Psoas muscle (tissue), 7 donors: ENCODE measurements at regions not wholly inside any gene's neighbourhood (a gene's known extent, or its start where the extent isn't known, plus 50 kb on each side); places are given as distances from the start of the nearest gene placed in this dataset.

ENCODE experiments used
- ATAC-seq, 4 donors: fragments of 200-7000 bp; cut with Tn5 transposase; one replicate each; pipeline ENCODE4 v1.9.1; 2020; ENCODE audit warnings: moderate library complexity in 3 of 4, mild to moderate bottlenecking in 2 of 4
- DNase-seq, 2 donors: peaks; one replicate each; pipeline ENCODE4 v3.0.0-alpha.2; 2020
- H3K27ac ChIP-seq: fragments of 200-600 bp; one replicate; pipeline ENCODE4 v1.8.0; 2022
- H3K27me3 ChIP-seq, 3 donors: fragments of 200-600 bp in 1 of 3; one replicate each; pipeline versions ENCODE4 v1.6.1 to v1.8.0; 2013 to 2022; ENCODE audit warnings: low read length in 2 of 3, mild to moderate bottlenecking in 2 of 3, moderate library complexity in 1 of 3; ENCODE audit not compliant: insufficient read depth in 3 of 3
- H3K36me3 ChIP-seq, 2 donors: fragments of 200-600 bp in 1 of 2; one replicate each; pipeline versions ENCODE4 v1.6.1 to v1.8.0; 2013 to 2022; ENCODE audit warnings: low read depth in 1 of 2, mild to moderate bottlenecking in 1 of 2, moderate library complexity in 1 of 2; ENCODE audit not compliant: insufficient read depth in 1 of 2
- H3K4me1 ChIP-seq: fragments of 200-600 bp; one replicate; pipeline ENCODE4 v1.8.0; 2022
- H3K4me3 ChIP-seq: fragments of 200-600 bp; one replicate; pipeline ENCODE4 v1.8.0; 2022; ENCODE audit warnings: mild to moderate bottlenecking
- H3K9me3 ChIP-seq: fragments of 200-600 bp; one replicate; pipeline ENCODE4 v1.8.0; 2022
- WGBS, 3 donors: extraction: QIAGEN DNeasy Blood & Tissue Kit; methylation state at CpG; one replicate each; pipeline versions ENCODE4 v1.1.6 to v1.1.7; 2013; 5-methylcytosine and 5-hydroxymethylcytosine counted together
- intact Hi-C, 2 donors: fragments of 100-400 bp; cut with DNase I; formaldehyde crosslinking; loops; one replicate each; pipeline versions ENCODE4 v1.11.0 to v1.14.2; 2022
- TF ChIP-seq, protein P1 (sequence below): fragments of 200-600 bp; IDR thresholded peaks from one replicate; pipeline ENCODE4 v1.8.0; 2022; ENCODE audit warnings: antibody characterized with exemption
- donor health status: healthy with polysubstance abuse.
- donor health status: DM: no; HTN: no; CAD: no; lungs with moderate emphysema.
- donor health status: Bipolar disorder and iron deficiency.
- donor health status: healthy.
- donor health status: DM: yes; HTN: yes; CAD: no.
- donor health status: DM: no; HTN: no; CAD: no.
- donor health status: DM: yes; HTN: yes; CAD: no.

DNA sequence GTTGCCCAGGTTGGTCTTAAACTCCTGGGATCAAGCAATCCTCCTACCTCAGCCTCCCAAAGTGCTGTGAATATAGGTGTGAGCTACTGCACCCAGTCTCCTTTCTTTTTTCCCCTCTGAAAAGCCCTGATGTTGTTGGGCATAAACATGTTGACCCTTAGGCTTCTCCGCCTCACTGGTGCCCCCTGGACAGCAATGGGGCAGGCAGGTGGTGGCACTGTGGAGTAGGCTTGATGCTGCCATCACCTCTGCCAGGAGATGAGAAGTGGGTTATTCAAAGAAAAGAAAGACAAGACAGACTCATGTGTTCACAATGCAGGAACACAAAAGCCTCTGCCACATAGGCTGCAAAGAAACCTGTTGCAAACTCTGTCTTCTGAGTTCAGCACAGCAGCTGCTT is 169.9 kb downstream of the EN1 start:
- DNase-seq: no peak
- no peak overlapping the region for H3K27ac ChIP-seq
- H3K4me3 ChIP-seq: no peak overlapping the region
- 78 to 95% (median 87%) methylated on average over 1 of the region's 1 CpG for WGBS, 3 donors
- H3K36me3 ChIP-seq: no peaks in the 10 kb centered on the region
- H3K27me3 ChIP-seq: no peaks in the 10 kb centered on the region
- no peak for ATAC-seq
- no peaks in the 10 kb centered on the region for H3K9me3 ChIP-seq
- TF ChIP-seq, protein P1, sequence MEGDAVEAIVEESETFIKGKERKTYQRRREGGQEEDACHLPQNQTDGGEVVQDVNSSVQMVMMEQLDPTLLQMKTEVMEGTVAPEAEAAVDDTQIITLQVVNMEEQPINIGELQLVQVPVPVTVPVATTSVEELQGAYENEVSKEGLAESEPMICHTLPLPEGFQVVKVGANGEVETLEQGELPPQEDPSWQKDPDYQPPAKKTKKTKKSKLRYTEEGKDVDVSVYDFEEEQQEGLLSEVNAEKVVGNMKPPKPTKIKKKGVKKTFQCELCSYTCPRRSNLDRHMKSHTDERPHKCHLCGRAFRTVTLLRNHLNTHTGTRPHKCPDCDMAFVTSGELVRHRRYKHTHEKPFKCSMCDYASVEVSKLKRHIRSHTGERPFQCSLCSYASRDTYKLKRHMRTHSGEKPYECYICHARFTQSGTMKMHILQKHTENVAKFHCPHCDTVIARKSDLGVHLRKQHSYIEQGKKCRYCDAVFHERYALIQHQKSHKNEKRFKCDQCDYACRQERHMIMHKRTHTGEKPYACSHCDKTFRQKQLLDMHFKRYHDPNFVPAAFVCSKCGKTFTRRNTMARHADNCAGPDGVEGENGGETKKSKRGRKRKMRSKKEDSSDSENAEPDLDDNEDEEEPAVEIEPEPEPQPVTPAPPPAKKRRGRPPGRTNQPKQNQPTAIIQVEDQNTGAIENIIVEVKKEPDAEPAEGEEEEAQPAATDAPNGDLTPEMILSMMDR: no peak
- intact Hi-C loops: no loop called here
- H3K4me1 ChIP-seq: no peaks in the 10 kb centered on the region

DNA sequence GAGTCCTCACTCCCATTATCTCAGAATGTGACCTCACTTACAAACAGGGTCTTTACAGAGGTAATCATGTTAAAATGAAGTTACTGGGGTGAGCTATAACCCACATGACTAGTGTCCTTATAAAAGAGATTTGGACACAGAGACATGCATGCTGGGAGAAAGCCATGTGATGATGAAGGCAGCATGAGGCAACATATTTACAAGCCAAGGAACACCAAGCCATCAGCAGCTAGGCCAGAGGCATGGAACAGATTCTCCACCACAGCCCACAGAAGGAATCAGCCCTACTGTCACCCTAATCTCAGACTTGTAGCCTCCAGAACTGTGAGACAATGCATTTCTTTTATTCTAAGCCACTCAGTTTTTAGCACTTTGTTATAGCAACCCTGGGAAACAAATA is 171.9 kb downstream of the EN1 start:
- Histone ChIP-seq H3K27me3 (peaks cover 0 to 4% (median 0%) of the 10 kb centered on the region in 3 donors), H3K4me1 (no peaks in the 10 kb centered on the region), H3K4me3 (no peak overlapping the region), H3K9me3 (no peaks in the 10 kb centered on the region), H3K36me3 (no peaks in the 10 kb centered on the region), H3K27ac (no peak overlapping the region)
- intact Hi-C loops: no loop called here
- DNase-seq (no peak), ATAC-seq (no peak)
- TF ChIP-seq, protein P1: no peak

DNA sequence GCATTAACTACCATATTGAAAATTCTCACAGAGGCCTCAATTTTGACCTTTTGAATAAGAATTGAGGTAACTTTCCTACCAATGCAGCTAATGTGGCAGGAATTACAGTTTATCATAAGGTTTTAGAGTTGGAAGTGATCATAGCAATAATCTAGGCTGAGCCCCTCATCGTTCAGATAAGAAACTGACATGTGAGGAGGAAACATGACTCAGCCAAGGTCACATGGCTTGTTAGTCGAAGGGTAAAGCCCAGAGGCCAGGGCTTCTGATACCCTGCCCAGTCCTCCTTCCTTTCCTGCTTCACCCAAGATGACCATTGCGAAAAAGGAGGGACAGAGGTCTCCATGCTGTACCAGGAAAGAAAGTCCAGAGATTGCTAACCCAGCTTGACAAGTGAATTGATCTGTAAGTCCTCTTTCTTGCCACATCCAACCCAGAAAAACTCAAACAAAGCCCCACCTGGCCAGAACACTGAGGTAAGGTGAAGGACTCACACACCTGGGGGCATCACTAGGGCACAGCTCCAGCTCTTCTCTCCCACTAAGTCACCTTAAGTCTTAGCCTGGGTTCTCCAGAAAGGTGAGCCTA is 174.8 kb downstream of the EN1 start:
- ATAC-seq (no peak), DNase-seq (no peak)
- TF ChIP-seq, protein P1: no peak
- no peaks in the 10 kb centered on the region for H3K36me3 ChIP-seq
- no peak overlapping the region for H3K4me3 ChIP-seq
- H3K27me3 ChIP-seq: peaks cover 0 to 4% (median 0%) of the 10 kb centered on the region in 3 donors
- no peak overlapping the region for H3K27ac ChIP-seq
- no peaks in the 10 kb centered on the region for H3K9me3 ChIP-seq
- intact Hi-C loops: no loop called here
- 72 to 75% (median 74%) methylated on average over 3 of the region's 3 CpGs for WGBS, 3 donors
- no peaks in the 10 kb centered on the region for H3K4me1 ChIP-seq

DNA sequence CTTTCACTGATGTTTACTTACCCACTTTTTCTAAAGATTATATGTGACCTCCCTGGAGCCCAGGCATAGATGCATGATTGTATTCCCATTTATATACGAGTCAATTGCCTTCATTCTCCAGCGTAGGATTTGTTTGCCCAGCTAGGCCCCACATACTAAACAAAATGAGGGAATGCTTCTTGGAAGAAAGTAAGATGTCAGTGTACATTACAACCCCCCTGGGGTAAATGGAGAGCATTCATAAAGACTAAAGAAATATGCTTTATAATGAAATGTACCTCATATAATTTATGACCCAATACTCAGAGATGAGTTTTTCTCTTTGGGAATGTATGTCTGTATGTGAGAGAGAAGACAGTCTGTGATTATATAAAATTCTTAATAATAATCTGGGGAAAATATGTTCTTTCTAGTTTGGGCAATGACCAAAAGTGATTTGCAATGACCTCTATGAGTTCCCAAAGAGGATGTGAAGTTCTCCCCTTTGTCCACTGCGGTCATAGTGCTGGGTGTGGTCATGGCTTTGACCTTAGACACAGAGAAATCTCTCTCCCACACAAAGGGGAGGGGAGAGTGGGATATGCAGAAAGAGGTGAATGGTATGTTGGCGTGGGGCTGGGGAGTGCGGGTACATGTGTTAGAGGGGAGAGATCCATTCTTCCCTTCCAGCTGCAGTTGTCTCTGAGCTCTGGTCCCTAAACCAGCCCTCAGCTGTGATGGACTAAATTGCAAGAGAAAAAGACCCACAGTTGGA is 175.6 kb downstream of the EN1 start:
- DNase-seq (no peak), ATAC-seq (no peak)
- Histone ChIP-seq H3K9me3 (no peaks in the 10 kb centered on the region), H3K36me3 (no peaks in the 10 kb centered on the region), H3K27me3 (peaks cover 0 to 4% (median 0%) of the 10 kb centered on the region in 3 donors), H3K4me3 (no peak overlapping the region), H3K27ac (no peak overlapping the region), H3K4me1 (no peaks in the 10 kb centered on the region)
- intact Hi-C loops: no loop called here
- TF ChIP-seq, protein P1: no peak
- WGBS, 3 donors: 90 to 92% (median 91%) methylated on average over 5 of the region's 5 CpGs

DNA sequence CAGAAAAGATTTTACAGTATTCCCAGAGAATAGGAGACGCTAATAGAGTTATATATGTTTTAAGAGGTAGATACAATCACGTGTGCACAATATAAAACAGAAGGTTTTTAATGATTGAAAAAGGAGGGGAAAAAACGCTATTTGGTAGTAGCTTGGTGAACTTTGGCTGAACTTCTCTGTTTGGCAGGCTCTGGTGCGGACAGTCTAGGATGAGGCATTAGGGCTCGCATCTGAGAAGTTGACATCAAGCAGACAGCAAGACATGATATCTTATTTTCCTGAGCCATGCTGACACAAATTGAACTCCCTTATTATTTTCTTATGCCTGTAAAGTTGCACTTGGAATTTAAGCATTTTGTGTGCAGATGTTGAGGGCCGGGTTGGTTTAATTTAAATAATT is 176.6 kb downstream of the EN1 start:
- TF ChIP-seq, protein P1: no peak
- no peak overlapping the region for H3K4me3 ChIP-seq
- H3K9me3 ChIP-seq: no peaks in the 10 kb centered on the region
- H3K27ac ChIP-seq: no peak overlapping the region
- intact Hi-C loops: no loop called here
- no peak for DNase-seq
- ATAC-seq: no peak
- H3K27me3 ChIP-seq: peaks cover 0 to 4% (median 0%) of the 10 kb centered on the region in 3 donors
- no peaks in the 10 kb centered on the region for H3K4me1 ChIP-seq
- WGBS, 3 donors: 29 to 40% (median 30%) methylated on average over 6 of the region's 6 CpGs
- H3K36me3 ChIP-seq: no peaks in the 10 kb centered on the region
